GM13976 (cell line): ENCODE measurements at regions not wholly inside any gene's neighbourhood (a gene's known extent, or its start where the extent isn't known, plus 50 kb on each side); places are given as distances from the start of the nearest gene placed in this dataset.

Experiments
- DNase-seq: peaks from one replicate; pipeline ENCODE4 v3.0.0; 2012; ENCODE audit warnings: low spot score
- CTCF ChIP-seq: IDR thresholded peaks from 2 replicates; pipeline ENCODE4 v1.5.1; 2012; ENCODE audit warnings: borderline replicate concordance, mild to moderate bottlenecking; ENCODE audit not compliant: insufficient read depth; ENCODE audit errors: extremely low read depth, missing control alignments, control extremely low read depth
- in situ Hi-C: fragments of 300-500 bp; cut with MboI; formaldehyde crosslinking; loops from one replicate; pipeline ENCODE4 v1.12.0; 2022; ENCODE audit warnings: low sequenced_read_pairs, mixed read lengths, inconsistent platforms; ENCODE audit not compliant: unreplicated experiment

GRCh38 chr18:67310826-67311225 lies 205.7 kb downstream of the DSEL start:
- DNase-seq = no peak
- no peak for TF ChIP-seq CTCF
- in situ Hi-C loops = no loop called here

DNA sequence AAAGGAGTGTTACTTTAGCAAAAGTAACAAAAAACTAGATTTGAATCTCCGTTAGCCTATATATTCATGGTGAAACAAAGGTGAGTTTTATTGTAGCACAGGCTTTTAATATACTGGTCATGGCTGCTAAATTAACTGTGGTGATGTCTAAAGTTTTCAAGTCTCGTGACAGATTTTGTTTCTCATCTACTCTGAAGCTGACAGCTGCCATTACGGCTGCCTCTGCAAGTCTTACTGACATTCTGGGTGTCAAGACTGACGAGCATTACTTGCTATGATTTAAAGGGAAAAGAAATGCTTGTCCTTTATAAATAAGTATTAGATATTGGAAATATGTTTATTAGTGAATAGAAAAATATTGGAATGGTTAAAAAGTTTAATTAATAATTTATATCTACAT lies 207.7 kb downstream of the DSEL start:
- no peak for DNase-seq
- in situ Hi-C loops = no loop called here
- TF ChIP-seq CTCF = no peak

- in situ Hi-C loops = no loop called here
- no peak for DNase-seq
- TF ChIP-seq CTCF = no peak
These were observed 211.1 kb downstream of the DSEL start for GRCh38 chr18:67305466-67305865.

GRCh38 chr18:67302043-67302442 lies 214.5 kb downstream of the DSEL start:
- TF ChIP-seq CTCF = no peak
- in situ Hi-C loops = no loop called here
- no peak for DNase-seq

GRCh38 chr18:67301592-67301991 lies 214.9 kb downstream of the DSEL start:
- TF ChIP-seq CTCF = no peak
- DNase-seq = no peak
- in situ Hi-C loops = no loop called here

GRCh38 chr18:67300498-67300897 lies 216.0 kb downstream of the DSEL start:
- in situ Hi-C loops = no loop called here
- no peak for TF ChIP-seq CTCF
- DNase-seq = no peak

DNA sequence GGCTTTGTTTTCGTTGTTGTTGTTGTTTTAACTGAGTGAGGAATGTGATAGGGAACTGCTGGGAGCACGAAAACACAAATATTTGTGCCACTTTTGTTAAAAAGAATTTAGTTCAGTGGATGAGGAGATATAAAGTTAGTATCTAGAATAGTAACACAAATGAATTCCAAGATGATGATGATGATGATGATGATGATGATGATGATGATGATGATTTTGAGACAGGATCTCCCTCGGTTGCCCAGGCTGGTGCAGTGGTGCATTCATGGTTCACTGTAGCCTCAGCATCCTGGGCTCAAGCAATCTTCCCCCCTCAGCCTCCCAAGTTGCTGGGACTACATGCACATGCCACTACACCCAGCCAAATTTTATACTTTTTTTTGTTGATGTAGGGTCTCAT lies 223.7 kb downstream of the DSEL start:
- DNase-seq = no peak
- TF ChIP-seq CTCF = no peak
- in situ Hi-C loops = no loop called here
